Pancreas (tissue), 10 donors: ENCODE measurements at regions not wholly inside any gene's neighbourhood (a gene's known extent, or its start where the extent isn't known, plus 50 kb on each side); places are given as distances from the start of the nearest gene placed in this dataset.

ENCODE experiments used
- ATAC-seq, 4 donors: fragments of 200-7000 bp; cut with Tn5 transposase; one replicate each; pipeline versions ENCODE4 v1.8.0 to v1.9.1; 2020; ENCODE audit warnings: mild to moderate bottlenecking in 4 of 4, moderate library complexity in 4 of 4
- DNase-seq, 6 donors: peaks; one replicate each; pipeline ENCODE4 v3.0.0-alpha.2; 2020
- FAIRE-seq: peaks from 2 replicates; lab custom pipeline; 2012; peaks lifted over from hg19 to GRCh38; lab: Jason Lieb, UNC
- H3K27ac ChIP-seq, 4 donors: fragments of 200-600 bp; sonication (generic); 1 replicate in 3 of 4; 2 replicates in 1 of 4; pipeline versions ENCODE4 v1.5.0 to v1.8.0; 2020
- H3K27me3 ChIP-seq, 4 donors: fragments of 200-600 bp; one replicate each; pipeline ENCODE4 v1.8.0; 2021
- H3K36me3 ChIP-seq, 3 donors: fragments of 200-600 bp; sonication (generic) in 1 of 3; one replicate each; pipeline versions ENCODE4 v1.5.0 to v1.8.0; 2020 to 2021
- H3K4me1 ChIP-seq, 3 donors: fragments of 200-600 bp; one replicate each; pipeline ENCODE4 v1.8.0; 2021
- H3K4me3 ChIP-seq, 4 donors: fragments of 200-600 bp; sonication (generic) in 2 of 4; one replicate each; pipeline versions ENCODE4 v1.5.0 to v1.8.0; 2020 to 2021
- H3K9me3 ChIP-seq, 4 donors: fragments of 200-600 bp; one replicate each; pipeline ENCODE4 v1.8.0; 2021
- CTCF ChIP-seq, 4 donors: fragments of 200-600 bp; sonication (generic) in 3 of 4; IDR thresholded peaks; one replicate each; pipeline versions ENCODE4 v1.5.0 to v1.8.0; 2021; ENCODE audit warnings: antibody characterized with exemption in 4 of 4
- WGBS, 2 donors: extraction: QIAGEN DNeasy Blood & Tissue Kit; methylation state at CpG; one replicate each; pipeline ENCODE4 v1.1.7; 2013; 5-methylcytosine and 5-hydroxymethylcytosine counted together
- intact Hi-C, 3 donors: fragments of 100-400 bp; cut with DNase I; formaldehyde crosslinking; loops; one replicate each; pipeline versions ENCODE4 v1.11.1 to v1.14.2; 2022
- donor health status: healthy with polysubstance abuse.
- donor health status: DM: no; HTN: no; CAD: no; lungs with moderate emphysema.
- donor health status: DM: no; HTN: no; CAD: no.
- donor health status: control.
- donor health status: control.
- donor health status: Bipolar disorder and iron deficiency.
- donor health status: DM: yes; HTN: yes; CAD: no.
- donor health status: DM: no; HTN: no; CAD: no.
- donor health status: DM: no; HTN: no; CAD: no.
- donor health status: DM: yes; HTN: yes; CAD: no.

GRCh38 chr4:128379860-128380259, 92.2 kb upstream of the PGRMC2 start:
- intact Hi-C loops = no loop called here

GRCh38 chr4:128378668-128379067, 91.1 kb upstream of the PGRMC2 start:
- no peak for FAIRE-seq
- no peak for DNase-seq
- Histone ChIP-seq H3K4me3 (no peak overlapping the region), H3K4me1 (no peaks in the 10 kb centered on the region), H3K36me3 (no peaks in the 10 kb centered on the region), H3K27ac (no peak overlapping the region), H3K9me3 (no peaks in the 10 kb centered on the region), H3K27me3 (no peaks in the 10 kb centered on the region)
- TF ChIP-seq CTCF (IDR thresholded peaks at IDR 0.05) = no peak
- ATAC-seq = no peak
- intact Hi-C loops = no loop called here
- WGBS, 2 donors = 89% methylated on average over 3 of the region's 3 CpGs

More at GRCh38 chr4:128379860-128380259, 92.2 kb upstream of the PGRMC2 start:
- peak; percentile 49 to 64 (median 52) for TF ChIP-seq CTCF (IDR thresholded peaks at IDR 0.05)
- H3K4me1 ChIP-seq = no peaks in the 10 kb centered on the region
- peak; percentile 45 to 69 (median 60) for DNase-seq
- no peak for FAIRE-seq
- H3K4me3 ChIP-seq = no peak overlapping the region
- peak; percentile 90 to 97 (median 95) for ATAC-seq
- H3K27ac ChIP-seq = no peak overlapping the region
- WGBS, 2 donors = 34 to 54% methylated on average over 3 of the region's 3 CpGs
- no peaks in the 10 kb centered on the region for H3K27me3 ChIP-seq
- no peaks in the 10 kb centered on the region for H3K36me3 ChIP-seq
- no peaks in the 10 kb centered on the region for H3K9me3 ChIP-seq

GRCh38 chr4:128376958-128377357, 89.3 kb upstream of the PGRMC2 start:
- ATAC-seq (no peak), FAIRE-seq (no peak), DNase-seq (no peak)
- Histone ChIP-seq H3K36me3 (no peaks in the 10 kb centered on the region), H3K9me3 (no peaks in the 10 kb centered on the region), H3K4me1 (no peaks in the 10 kb centered on the region), H3K4me3 (no peak overlapping the region), H3K27me3 (no peaks in the 10 kb centered on the region), H3K27ac (no peak overlapping the region)
- intact Hi-C loops = no loop called here
- no peak for TF ChIP-seq CTCF (IDR thresholded peaks at IDR 0.05)
- 97% methylated on average over 4 of the region's 4 CpGs for WGBS, 2 donors

GRCh38 chr4:128376303-128376702, 88.7 kb upstream of the PGRMC2 start:
- no peak for TF ChIP-seq CTCF (IDR thresholded peaks at IDR 0.05)
- Histone ChIP-seq H3K27ac (no peak overlapping the region), H3K36me3 (no peaks in the 10 kb centered on the region), H3K27me3 (no peaks in the 10 kb centered on the region), H3K4me3 (no peak overlapping the region), H3K4me1 (peaks cover 0 to 3% (median 0%) of the 10 kb centered on the region in 3 donors), H3K9me3 (no peaks in the 10 kb centered on the region)
- ATAC-seq (no peak), DNase-seq (no peak), FAIRE-seq (no peak)
- intact Hi-C loops = no loop called here
- 96 to 98% methylated on average over 5 of the region's 5 CpGs for WGBS, 2 donors

GRCh38 chr4:128373628-128374027, 86.0 kb upstream of the PGRMC2 start:
- no peak overlapping the region for H3K4me3 ChIP-seq
- intact Hi-C loops = no loop called here
- no peaks in the 10 kb centered on the region for H3K36me3 ChIP-seq
- ATAC-seq = no peak
- 83 to 90% methylated on average over 2 of the region's 2 CpGs for WGBS, 2 donors
- FAIRE-seq = no peak
- no peak overlapping the region for H3K27ac ChIP-seq
- no peak for TF ChIP-seq CTCF (IDR thresholded peaks at IDR 0.05)
- peaks cover 0 to 5% (median 0%) of the 10 kb centered on the region in 3 donors for H3K4me1 ChIP-seq
- no peak for DNase-seq
- H3K27me3 ChIP-seq = no peaks in the 10 kb centered on the region
- no peaks in the 10 kb centered on the region for H3K9me3 ChIP-seq
